SH-SY5Y (cell line): ENCODE measurements at regions not wholly inside any gene's neighbourhood (a gene's known extent, or its start where the extent isn't known, plus 50 kb on each side); places are given as distances from the start of the nearest gene placed in this dataset.

Experiments used
- GATA2 ChIP-seq: IDR thresholded peaks from 2 replicates; pipeline ENCODE4 v1.6.1; 2011; ENCODE audit warnings: mild to moderate bottlenecking, low read depth, low read length
- GATA3 ChIP-seq: IDR thresholded peaks from 2 replicates; pipeline ENCODE4 v1.6.1; 2011; ENCODE audit warnings: low read depth, mild to moderate bottlenecking, low read length, moderate library complexity

GRCh38 chr7:1357601-1358271, 101.5 kb downstream of the MICALL2 start:
- TF ChIP-seq GATA3 (no peak), GATA2 (no peak; the same call in 1 of the 2 replicates)
